SKM-1 treated with dmso at 0.1 percent for 144 hours (cell line): ENCODE measurements at regions not wholly inside any gene's neighbourhood (a gene's known extent, or its start where the extent isn't known, plus 50 kb on each side); places are given as distances from the start of the nearest gene placed in this dataset.
A peak's percentile ranks its signal among the peaks of the same experiment; 100 is the strongest.
"Not testable (repeated sequence)": the region's sequence is repeated elsewhere in the genome, so short reads cannot be mapped to it uniquely, and the experiment has no call there.

ENCODE experiments used
- DNase-seq: peaks from one replicate; lab custom pipeline; 2025; ENCODE audit not compliant: unreplicated experiment; lab: John Stamatoyannopoulos, UW

DNA sequence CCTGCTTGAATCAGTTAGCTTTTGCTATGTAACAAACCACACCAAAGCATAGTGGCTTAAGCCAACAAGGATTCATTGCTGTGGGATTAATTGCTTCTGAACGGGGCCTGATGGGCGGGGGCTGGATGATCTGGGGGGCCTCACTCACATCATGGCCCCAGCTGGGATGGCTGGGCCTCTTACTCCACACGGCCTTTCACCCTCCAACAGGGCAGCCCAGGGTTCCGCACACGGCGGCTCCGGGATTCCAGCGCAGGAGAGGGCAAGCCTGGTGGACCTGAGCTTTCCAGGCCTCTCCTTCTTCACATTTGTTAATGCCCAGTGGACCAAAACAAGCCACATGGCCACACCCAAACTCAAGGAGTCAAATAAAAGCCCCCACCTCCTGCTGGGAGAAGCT, 86.3 kb upstream of the PHLPP1 start:
- no peak for DNase-seq

DNA sequence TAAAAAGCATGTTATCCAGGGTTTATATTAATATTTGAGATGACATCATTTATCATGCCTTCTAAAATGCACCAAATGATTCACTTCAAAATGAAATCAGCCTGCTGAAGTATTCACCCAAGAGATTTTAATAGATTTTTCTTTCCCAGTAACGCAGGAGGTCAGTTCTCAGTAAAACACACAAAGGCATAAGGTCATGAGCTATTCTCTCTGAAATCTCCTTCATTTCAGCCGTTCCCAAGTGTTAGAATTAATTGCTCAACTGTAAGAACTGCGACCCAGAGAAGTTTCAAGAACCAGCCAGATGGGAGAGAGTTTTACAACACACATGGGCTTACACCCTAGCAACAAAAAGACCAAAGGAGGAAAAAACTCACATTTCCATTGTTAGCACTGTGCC, 84.2 kb upstream of the PHLPP1 start:
- no peak for DNase-seq

DNA sequence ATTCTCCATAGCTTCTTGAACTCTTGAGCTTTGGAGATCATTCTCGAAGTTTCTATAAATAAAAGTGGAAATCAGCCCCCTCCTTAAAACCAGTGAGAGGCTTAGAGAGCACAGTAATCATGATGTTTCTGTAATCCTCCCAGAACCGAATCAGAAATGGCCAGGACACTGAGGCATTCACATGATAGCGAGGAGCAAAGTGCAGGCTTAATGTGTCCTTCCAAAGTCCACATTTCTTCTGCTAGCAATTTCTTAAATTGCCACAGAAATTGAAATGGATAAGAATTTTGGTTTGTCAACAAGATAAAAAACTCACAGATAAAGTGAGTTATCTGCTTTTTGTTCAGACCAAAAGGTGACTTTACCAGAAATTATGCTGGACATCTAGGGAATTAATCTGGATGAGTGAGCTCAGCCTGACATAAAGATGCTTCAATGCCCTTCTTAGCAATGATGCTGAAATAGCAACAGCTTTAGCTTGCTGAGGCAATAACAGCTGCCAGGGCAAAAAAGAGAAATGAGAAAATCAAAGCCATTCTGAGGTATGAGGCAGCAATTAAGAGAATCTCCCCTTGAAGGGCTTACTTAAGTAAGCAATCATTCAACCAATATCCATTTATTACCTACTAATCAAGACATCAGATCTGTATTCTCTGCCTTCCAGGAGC, 82.4 kb upstream of the PHLPP1 start:
- DNase-seq = no peak

DNA sequence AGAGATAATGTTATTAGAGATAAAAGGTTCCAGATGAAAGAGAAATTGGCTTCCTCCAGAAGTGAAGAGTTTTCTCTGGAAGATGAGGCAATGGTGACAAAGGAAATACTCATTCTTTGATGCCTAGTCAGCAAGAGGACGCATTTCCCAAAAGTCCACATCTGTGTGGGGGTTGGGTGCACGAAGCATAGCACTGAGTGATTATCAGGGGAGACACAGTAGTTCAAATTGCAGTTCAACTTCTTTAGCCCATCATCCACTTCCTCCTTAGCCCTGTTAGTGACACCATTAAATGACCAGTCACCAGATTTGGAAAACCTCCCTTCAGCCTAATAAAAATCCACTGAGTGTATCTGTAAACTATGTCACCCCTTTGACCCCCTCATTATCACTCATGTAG, 80.9 kb upstream of the PHLPP1 start:
- no peak for DNase-seq

DNA sequence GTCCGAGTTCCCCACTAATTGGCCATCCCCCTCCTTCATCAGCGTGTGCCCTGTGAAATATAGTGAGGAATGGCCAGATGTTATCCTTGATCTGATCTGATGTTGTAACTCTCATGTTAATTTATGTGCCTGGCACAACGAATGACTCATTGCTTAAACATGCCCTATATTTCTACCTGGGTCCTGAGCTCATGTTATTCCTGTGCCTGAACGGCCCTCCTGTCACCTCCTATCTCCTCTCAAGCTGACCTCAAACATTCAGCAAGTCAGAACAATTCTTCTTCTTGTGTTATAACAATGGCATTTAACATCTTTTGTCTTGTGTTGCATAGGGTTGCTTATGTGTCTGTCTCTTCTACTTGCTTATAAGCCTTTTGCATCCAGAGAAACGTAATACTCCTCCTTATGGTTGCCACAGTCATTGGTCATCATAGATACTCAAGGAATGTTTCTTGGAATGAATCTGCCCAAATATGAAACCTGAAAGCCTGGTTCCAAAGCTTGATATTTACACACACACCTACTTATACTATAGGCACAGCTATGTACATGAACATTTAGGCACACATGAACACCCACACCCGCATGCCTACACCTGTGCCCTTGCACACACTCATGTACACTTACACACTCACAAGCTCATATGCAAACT, 80.2 kb upstream of the PHLPP1 start:
- no peak for DNase-seq

DNA sequence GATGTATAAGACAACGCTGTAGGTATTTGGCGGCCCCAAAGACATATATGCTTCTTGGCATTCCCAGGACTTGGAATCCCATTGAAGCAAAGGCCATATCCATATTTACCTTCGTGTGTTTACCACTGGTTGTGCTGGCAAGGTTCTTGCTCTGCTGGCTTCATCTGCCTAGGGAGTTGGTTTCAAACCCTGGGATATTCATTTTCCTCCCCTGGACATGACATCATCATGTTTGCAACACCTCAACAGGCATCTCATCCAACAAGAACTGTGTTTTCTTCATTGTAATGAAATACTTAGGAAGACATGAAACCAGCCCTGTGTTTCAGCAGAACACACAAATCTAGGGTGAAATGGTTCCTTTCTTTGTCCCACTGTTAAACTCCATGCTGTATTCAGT, 77.9 kb upstream of the PHLPP1 start:
- no peak for DNase-seq

DNA sequence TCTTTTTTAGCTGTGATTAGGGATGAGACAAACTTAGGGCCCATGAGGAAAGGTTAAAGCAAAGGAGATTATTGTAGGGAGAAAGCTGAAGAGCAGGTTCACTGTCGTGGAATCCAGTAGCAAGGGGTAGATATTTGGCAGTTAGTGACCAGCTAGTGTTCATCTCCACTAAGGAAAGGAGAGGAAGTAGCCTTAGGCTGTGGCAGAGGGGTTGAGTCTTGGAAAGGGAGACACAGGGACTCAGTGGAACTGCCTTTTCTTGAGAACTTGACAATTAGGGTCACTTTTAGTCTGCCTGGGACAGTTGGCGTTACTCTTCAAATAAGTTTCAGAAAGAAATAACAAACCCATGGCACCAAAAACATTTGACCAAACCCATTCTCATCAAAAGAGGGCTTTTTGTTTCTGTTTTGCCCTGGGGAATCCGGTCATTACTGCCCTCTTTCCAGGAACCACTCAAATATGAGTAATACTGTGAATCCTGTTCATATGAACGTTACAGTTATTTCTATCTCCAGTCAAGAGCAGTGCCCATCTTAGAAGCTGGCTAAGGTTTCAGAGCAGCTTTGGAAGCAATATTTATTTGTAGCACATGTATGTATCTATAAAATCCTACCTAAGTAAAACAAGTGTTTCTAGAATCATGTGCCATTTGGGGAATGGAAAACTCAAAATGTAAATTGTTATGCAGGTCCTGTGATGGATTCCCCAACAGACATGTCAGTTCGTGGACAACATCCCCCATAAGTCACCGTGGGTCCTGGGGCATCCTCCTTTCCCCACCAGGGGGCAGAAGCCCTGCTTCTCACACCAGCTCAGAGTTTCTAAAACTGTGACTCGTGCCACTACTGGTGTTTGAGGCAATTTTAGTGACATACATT, 77.3 kb upstream of the PHLPP1 start:
- DNase-seq = peak; percentile 15

DNA sequence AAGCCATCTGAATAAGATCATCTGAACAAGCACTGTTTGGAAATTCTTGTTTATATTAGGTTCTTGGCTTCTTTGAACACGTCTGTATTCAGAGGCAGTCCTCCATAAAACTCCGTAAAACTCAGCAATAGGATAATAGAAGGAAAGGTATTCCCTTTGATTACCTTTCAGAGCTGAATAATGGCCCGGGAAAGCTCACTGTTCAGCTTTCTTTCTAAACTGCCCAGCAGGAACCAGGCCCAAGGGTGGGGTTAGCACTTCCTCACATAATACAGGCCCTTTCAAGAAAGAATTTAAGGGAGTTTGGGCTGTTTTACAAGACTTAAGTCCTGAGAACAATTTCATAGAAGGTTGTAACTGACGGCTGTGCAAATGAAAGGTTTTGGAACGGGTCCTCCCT, 72.2 kb upstream of the PHLPP1 start:
- DNase-seq = no peak

DNA sequence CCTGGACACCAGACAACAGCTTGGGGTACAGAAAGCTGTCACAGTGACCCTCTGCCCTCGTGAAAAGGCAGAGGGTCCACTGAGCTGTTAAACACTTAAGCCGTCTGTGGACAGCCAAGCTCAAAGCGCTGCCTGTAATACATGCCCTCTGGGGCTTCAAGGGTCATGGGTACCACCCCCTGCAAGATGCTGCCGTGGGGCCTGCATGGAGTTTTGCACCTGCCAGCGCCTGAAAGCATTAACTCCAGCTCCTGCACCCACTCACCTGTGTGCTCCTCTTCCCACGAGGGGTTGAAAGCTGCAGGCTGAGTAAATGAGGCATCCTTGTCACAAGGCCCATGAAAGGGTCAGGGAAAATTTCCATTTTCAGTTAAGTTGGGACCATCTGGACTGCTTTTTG, 70.6 kb upstream of the PHLPP1 start:
- DNase-seq = no peak

DNA sequence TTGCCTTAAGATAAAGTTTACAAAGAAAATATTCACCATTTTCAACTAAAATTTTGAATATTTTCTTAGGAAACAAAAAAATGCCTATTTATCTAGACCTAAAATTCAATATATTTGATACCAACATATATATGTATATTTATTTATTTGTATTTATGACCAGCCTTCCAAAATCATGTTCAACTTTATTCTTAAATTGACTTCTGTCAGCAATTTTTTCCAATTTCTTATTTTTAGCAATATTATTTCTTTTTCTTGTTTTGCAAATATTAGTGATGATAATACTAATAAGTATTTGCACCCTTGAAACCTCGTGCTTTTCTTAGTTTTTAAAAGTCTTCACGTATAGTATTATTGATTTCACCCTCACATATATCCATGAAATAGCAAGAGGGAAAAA, 68.2 kb upstream of the PHLPP1 start:
- DNase-seq = no peak

DNA sequence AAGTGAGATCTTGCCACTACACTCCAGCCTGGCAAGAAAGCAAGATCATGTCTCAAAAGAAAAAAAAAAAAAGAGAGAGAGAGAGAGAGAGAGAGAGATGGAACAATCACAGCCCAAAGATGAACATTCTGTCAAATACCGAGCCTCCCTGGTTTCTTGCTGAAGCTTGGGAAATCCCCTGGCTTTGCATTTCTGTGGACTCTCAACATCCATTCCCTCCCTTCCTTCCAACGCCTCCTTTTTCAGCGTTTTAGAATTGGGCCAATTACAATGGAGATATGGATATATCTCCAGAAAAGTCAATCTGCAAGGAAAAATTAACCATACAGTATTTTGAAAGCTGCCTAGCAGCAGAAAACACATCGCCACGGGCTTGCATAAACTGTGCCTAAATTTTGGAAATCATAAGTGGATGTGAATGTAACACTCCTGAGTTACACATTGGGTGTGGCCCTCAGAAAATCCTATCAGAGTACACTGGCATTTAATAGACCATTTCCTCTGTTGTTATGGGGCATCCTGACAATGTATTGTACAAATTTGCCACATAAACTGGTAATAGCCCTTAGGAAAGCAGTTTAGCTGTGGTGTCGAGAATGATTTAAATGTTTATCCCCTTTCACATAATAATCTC, 67.2 kb upstream of the PHLPP1 start:
- no peak for DNase-seq

DNA sequence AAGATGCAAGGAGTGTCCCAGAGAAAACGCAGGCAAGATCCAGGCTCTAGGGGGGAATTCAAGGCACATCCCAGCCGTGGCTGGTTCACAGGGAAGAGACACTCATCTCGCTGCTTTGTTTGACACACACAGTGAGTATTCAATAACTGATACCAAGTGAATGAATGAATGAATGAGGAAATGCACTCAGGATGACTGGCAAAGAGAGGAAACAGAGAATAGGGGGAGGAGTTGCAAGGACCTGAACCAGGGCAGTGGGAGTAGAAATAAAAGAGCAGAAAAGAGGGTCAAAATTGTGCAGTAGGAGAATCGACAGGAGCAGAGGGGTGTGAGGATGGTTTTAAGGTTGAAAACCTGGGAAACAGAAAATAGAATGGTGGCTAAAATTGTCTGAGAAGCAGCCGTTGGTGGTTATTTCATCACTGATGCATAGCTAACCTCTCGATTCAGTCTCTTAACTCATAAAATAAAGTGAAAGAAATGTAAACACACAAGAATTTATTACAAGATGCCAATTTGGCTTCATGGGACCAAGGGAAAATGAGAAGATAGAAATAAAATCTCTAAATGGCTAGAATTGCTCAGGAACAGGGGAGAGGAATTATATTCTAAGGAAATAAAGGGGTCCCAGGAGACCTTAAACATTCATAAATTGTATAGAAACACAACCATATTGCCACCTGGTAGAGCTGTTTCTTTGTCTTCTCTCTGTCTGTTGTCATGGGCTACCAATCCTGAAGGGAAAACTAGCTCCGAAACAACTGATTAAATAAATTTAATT, 63.9 kb upstream of the PHLPP1 start:
- DNase-seq = no peak

DNA sequence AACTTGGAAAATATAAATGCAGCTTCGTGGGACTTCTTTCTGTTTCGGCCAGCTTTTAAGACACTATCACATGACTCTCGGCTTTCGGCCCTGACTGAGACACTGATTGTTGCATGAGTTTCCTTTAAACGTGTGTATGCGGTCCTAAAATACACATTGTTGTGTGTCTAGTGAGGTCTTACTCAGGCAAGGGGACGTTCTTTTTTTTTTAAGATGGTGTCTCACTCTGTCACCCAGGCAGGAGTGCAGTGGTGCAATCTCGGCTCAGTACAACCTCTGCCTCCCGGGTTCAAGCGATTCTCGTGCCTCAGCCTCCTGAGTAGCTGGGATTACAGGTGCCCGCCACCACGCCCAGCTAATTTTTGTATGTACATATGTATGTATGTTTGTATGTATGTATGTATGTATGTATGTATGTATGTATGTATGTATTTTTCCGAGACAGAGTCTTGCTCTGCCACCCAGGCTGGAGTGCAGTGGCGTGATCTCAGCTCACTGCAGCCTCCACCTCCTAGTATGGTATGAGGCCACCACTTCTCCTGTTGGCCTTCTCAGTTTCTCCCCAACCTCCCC, 63.2 kb upstream of the PHLPP1 start:
- DNase-seq = not testable (repeated sequence)

DNA sequence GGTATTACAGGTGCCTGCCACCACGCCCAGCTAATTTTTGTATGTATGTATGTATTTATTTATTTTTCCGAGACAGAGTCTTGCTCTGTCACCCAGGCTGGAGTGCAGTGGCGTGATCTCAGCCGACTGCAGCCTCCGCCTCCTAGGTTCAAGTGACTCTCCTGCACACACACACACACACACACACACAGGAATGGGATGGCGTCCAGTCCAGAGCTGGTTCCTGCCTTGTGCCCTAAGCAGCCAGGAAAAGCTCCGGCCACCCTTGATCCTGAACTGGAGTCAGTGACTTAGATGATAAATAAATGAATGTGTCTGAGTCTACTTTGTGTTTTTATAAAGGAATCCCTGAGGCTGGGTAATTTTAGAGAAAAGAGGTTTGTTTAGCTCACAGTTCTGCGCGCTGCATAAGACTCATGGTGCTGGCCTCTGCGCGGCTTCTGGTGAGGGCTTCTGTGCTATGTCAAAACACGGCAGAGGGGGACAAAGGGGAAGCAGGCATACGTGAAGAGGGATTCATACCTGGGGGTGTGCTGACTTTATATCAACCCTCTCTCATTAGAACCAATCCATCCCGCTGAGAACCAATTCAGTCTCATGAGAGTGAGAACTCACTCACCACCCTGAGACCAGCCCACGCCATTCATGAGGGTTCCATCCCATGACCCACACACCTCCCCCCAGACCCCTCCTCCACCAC, 59.7 kb upstream of the PHLPP1 start:
- no peak for DNase-seq

DNA sequence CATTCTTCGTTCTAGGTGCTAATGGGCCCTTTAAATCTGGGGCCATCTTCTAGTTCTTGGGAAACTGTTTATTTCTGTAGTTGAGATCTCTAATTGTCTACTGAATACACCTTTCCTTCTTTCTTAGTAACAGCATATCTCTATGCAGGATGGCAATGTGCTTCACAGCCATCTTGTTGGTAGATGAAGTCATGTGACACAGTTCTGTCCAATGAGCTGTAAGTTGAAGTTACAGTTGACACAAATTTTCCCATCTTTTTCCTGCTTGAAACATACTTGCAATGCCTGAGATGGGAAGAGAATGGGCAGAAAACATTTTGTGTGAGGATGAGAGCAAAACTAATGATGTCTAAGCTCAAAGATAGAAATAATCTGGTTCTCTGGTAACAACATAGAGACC, 57.3 kb upstream of the PHLPP1 start:
- no peak for DNase-seq

DNA sequence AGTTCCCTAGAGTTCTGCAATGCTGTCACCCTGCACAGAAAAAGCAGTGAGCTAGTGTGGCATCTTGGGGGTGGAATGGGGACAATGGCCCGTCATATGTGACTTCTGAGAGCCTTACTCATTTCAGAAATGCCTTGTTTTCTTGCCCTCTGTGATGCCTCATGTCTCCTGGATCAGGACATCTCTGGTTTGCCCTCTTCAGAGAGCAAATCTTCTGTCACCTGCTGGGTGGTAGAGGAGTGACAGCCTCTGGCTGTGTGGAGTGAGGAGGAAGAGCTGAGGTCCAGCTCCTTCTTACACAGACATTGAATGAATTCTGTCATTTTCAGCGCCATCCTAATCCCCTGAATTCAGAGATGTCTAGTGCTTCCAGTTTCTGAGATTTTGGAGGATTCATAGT, 55.6 kb upstream of the PHLPP1 start:
- DNase-seq = no peak

DNA sequence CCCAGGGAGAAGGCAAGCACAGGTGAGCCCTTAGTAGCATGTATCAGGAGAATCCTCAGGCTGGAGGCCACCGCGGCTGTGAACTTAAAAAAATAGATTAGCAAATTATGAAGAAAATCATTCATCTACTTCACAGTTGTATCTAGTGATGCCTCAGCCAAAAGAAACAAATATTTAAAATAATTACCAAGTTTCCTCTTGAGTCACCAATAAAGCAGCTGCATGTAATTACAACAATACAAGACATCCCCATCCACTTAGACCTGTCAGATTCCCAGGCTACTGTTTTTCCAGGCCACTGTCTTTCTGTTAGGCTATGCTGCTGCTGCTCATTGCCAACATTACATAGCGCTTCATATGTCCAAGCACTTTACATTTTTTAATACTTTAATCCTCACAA, 54.6 kb upstream of the PHLPP1 start:
- no peak for DNase-seq

DNA sequence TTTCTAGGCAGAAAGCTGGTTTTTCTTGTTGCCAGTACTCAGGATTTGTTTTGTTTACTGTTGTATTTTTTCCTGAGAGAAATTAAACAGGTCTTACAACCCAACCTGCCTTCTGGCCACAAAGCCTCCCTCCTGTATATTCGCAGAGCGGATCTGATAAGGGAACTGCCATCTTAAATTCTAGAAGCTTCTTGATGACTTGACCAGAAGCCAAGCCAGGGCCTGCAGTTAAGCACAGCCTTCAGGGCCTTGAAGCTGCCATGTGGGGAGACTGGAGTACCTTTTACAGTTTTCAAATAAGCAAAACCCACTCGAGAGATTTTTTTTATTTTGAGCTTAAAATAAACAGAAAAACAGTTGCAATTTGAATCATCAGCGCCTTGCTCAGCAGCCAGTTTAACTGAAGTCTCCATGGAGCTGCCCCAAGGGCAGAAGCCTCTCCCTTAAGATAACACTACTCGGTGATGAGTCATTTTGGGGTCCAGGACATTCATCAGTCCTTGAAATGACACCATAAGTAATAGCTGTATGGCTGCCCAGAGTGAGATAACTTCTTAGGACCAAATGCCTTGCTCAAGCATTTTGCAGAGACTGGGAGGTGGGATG, 51.5 kb upstream of the PHLPP1 start:
- DNase-seq = no peak

DNA sequence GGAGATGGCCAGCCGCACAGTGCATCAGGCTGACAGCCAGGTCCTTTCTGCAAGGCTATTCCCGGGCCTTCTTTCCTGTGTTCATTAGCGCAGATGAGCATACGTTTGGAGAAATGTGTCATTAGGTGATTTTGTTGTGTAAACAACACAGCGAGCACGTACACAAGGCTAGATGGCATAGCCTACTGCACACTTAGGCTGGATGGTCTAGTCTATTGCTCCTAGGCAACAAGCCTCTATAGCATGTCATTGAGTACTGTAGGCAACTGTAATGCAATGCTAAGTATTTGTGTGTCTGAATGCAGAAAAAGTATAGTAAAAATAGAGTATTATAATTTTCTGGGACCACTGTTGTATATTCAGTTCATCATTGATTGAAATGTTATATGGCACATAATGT, 50.9 kb upstream of the PHLPP1 start:
- DNase-seq = no peak

DNA sequence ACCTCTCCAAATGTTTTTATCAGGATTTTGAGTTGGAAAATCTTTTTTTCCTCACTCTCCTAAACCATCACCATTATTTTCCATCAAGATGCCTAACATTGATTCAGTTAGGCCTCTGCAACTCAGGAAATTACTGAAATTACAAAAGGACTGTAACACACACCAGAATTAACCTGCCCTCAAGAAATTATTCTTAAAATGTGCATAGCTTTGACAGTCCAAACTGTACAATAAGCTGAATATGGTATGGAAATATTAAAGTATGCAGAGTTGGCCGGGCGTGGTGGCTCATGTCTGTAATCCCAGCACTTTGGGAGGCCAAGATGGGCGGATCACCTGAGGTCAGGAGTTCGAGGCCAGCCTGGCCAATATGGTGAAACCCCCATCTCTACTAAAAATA, 50.2 kb upstream of the PHLPP1 start:
- DNase-seq = no peak
